ENCODE measurements at regions not wholly inside any gene's neighbourhood (a gene's known extent, or its start where the extent isn't known, plus 50 kb on each side); places are given as distances from the start of the nearest gene placed in this dataset.

DNA sequence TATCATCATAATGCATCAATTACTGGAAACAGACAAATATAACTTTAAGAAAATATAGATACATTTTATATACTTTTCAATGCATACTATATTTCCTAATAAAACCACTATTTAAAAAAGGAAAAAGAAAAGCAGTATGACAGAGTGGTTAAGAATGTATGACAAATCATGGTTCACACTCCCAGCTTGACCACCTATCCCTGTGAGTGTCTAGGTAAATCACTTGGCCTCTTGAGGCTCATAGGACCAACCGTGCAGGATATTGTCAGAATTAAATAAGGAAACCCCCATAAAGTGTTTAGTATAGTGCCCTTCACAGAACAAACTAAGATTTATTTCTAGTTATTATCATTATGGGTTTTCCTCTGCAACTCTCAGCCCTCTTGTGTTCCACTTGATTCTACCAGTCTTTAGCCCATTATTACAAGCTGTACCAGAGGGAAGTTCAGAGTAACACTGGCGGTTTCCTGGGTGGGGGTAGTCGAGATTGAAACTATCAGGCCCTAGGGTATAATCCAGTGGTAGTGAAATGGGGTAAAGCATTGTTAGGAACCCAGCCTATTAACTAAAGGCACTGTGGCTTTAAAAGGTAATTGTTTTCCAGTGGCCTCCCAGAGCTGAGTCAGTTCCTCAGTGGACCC lies 55.5 kb upstream of the PAK3 start:
- TF ChIP-seq, protein P1, sequence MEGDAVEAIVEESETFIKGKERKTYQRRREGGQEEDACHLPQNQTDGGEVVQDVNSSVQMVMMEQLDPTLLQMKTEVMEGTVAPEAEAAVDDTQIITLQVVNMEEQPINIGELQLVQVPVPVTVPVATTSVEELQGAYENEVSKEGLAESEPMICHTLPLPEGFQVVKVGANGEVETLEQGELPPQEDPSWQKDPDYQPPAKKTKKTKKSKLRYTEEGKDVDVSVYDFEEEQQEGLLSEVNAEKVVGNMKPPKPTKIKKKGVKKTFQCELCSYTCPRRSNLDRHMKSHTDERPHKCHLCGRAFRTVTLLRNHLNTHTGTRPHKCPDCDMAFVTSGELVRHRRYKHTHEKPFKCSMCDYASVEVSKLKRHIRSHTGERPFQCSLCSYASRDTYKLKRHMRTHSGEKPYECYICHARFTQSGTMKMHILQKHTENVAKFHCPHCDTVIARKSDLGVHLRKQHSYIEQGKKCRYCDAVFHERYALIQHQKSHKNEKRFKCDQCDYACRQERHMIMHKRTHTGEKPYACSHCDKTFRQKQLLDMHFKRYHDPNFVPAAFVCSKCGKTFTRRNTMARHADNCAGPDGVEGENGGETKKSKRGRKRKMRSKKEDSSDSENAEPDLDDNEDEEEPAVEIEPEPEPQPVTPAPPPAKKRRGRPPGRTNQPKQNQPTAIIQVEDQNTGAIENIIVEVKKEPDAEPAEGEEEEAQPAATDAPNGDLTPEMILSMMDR (conservative IDR thresholded peaks at IDR 0.05), result no peak
- no peak for TF ChIP-seq EZH2 (IDR thresholded peaks at IDR 0.05; ENCODE audit: low read depth)

Measured in PC-9 (cell line).